GM23338 (cell line): ENCODE measurements at regions not wholly inside any gene's neighbourhood (a gene's known extent, or its start where the extent isn't known, plus 50 kb on each side); places are given as distances from the start of the nearest gene placed in this dataset.

Experiments
- ATAC-seq: fragments of 200-7000 bp; cut with Tn5 transposase; 3 replicates; pipeline ENCODE4 v1.9.1; 2020
- DNase-seq: peaks from one replicate; pipeline ENCODE4 v3.0.0-alpha.2; 2015; ENCODE audit warnings: low spot score
- H2AFZ ChIP-seq: fragments of 200-600 bp; sonication (generic); 2 replicates; pipeline ENCODE4 v1.8.0; 2016; ENCODE audit warnings: antibody characterized with exemption, mild to moderate bottlenecking, moderate library complexity
- H3F3A ChIP-seq: fragments of 200-600 bp; sonication (generic); replicated peaks from 2 replicates; pipeline ENCODE4 v1.8.0; 2017; ENCODE audit warnings: antibody characterized with exemption, mixed run types, low read depth
- H3K27ac ChIP-seq: fragments of 200-600 bp; sonication (generic); 2 replicates; pipeline ENCODE4 v1.6.1; 2016; ENCODE audit warnings: low read depth
- H3K27me3 ChIP-seq: fragments of 200-600 bp; sonication (generic); 2 replicates; pipeline ENCODE4 v1.8.0; 2016; ENCODE audit warnings: mild to moderate bottlenecking, mixed run types, moderate library complexity; ENCODE audit not compliant: insufficient read depth
- H3K36me3 ChIP-seq: fragments of 200-600 bp; sonication (generic); 2 replicates; pipeline ENCODE4 v1.8.0; 2016; ENCODE audit warnings: mild to moderate bottlenecking; ENCODE audit not compliant: insufficient read depth
- H3K4me1 ChIP-seq: fragments of 200-600 bp; sonication (generic); 2 replicates; pipeline ENCODE4 v1.8.0; 2016; ENCODE audit warnings: mild to moderate bottlenecking, moderate library complexity; ENCODE audit not compliant: insufficient read depth
- H3K4me2 ChIP-seq: fragments of 200-600 bp; sonication (generic); 2 replicates; pipeline ENCODE4 v1.7.1; 2017; ENCODE audit warnings: mixed run types
- H3K4me3 ChIP-seq: fragments of 200-600 bp; sonication (generic); 2 replicates; pipeline ENCODE4 v1.6.1; 2016; ENCODE audit warnings: mixed run types
- H3K79me2 ChIP-seq: fragments of 200-600 bp; sonication (generic); replicated peaks from 2 replicates; pipeline ENCODE4 v1.8.0; 2017; ENCODE audit warnings: mild to moderate bottlenecking; ENCODE audit not compliant: insufficient read depth
- H3K9me2 ChIP-seq: fragments of 200-600 bp; sonication (generic); 2 replicates; pipeline ENCODE4 v1.8.0; 2017; ENCODE audit not compliant: insufficient read depth
- H4K20me1 ChIP-seq: fragments of 200-600 bp; sonication (generic); replicated peaks from 2 replicates; pipeline ENCODE4 v1.8.0; 2017; ENCODE audit warnings: mild to moderate bottlenecking; ENCODE audit not compliant: insufficient read depth
- H3K27ac Mint-ChIP-seq: 2 replicates; pipeline ENCODE4 v1.8.0; 2020; ENCODE audit warnings: inconsistent platforms, mild to moderate bottlenecking, moderate library complexity, mixed read lengths
- H3K27me3 Mint-ChIP-seq: 3 replicates; pipeline ENCODE4 v1.8.0; 2022; ENCODE audit warnings: low read depth, mild to moderate bottlenecking, moderate library complexity, mixed read lengths, inconsistent platforms; ENCODE audit not compliant: insufficient read depth, poor library complexity
- H3K36me3 Mint-ChIP-seq: 3 replicates; pipeline ENCODE4 v1.8.0; 2021; ENCODE audit warnings: low read depth, mild to moderate bottlenecking, inconsistent platforms, moderate library complexity, mixed read lengths
- H3K4me1 Mint-ChIP-seq: 3 replicates; pipeline ENCODE4 v1.8.0; 2020; ENCODE audit warnings: mild to moderate bottlenecking, inconsistent platforms, mixed read lengths
- H3K4me3 Mint-ChIP-seq: 3 replicates; pipeline ENCODE4 v1.8.0; 2021; ENCODE audit warnings: moderate library complexity, mild to moderate bottlenecking, inconsistent platforms, mixed read lengths
- H3K9me3 Mint-ChIP-seq: 3 replicates; pipeline ENCODE4 v1.8.0; 2020; ENCODE audit warnings: moderate library complexity, mild to moderate bottlenecking, inconsistent platforms, mixed read lengths
- CREB1 ChIP-seq: fragments of 250-450 bp; sonication (Bioruptor Pico); IDR thresholded peaks from 2 replicates; pipeline ENCODE4 v1.5.0; 2020; ENCODE audit warnings: low read depth, mild to moderate bottlenecking, moderate library complexity
- CTCF ChIP-seq, 2 experiments: fragments of 200-600 bp in 1 of 2; sonication (generic) in 1 of 2; conservative IDR thresholded peaks; 2 replicates each; pipeline versions ENCODE4 v1.5.1 to v1.6.1; 2016 to 2017; ENCODE audit warnings: antibody characterized with exemption in 2 of 2, low read depth in 2 of 2, mild to moderate bottlenecking in 2 of 2, moderate library complexity in 1 of 2
- EZH2 ChIP-seq: fragments of 200-600 bp; sonication (generic); IDR thresholded peaks from one replicate; pipeline ENCODE4 v1.8.0; 2017; ENCODE audit warnings: antibody characterized with exemption, mild to moderate bottlenecking, low read depth; ENCODE audit not compliant: unreplicated experiment
- EZH2phosphoT487 ChIP-seq: fragments of 200-600 bp; sonication (generic); IDR thresholded peaks from one replicate; pipeline ENCODE4 v1.8.1; 2018; ENCODE audit warnings: antibody characterized with exemption; ENCODE audit not compliant: unreplicated experiment
- JUNB ChIP-seq: IDR thresholded peaks from one replicate; pipeline ENCODE4 v1.6.1; 2016; ENCODE audit warnings: antibody characterized with exemption; ENCODE audit not compliant: unreplicated experiment
- NANOG ChIP-seq: IDR thresholded peaks from 2 replicates; pipeline ENCODE4 v1.6.1; 2016; ENCODE audit warnings: antibody characterized with exemption, borderline replicate concordance
- POLR2AphosphoS5 ChIP-seq: IDR thresholded peaks from 2 replicates; pipeline ENCODE4 v1.6.1; 2016; ENCODE audit warnings: antibody characterized with exemption, low read depth
- STAT1 ChIP-seq: IDR thresholded peaks from one replicate; pipeline ENCODE4 v1.6.1; 2016; ENCODE audit warnings: antibody characterized with exemption; ENCODE audit not compliant: unreplicated experiment
- ZNF114 ChIP-seq: fragments of 250-450 bp; sonication (Bioruptor Pico); IDR thresholded peaks from 2 replicates; pipeline ENCODE4 v1.5.0; 2020; ENCODE audit warnings: mild to moderate bottlenecking, moderate library complexity
- ZNF331 ChIP-seq: fragments of 250-450 bp; sonication (Bioruptor Pico); IDR thresholded peaks from 2 replicates; pipeline ENCODE4 v1.5.0; 2020; ENCODE audit warnings: low read depth, mild to moderate bottlenecking, moderate library complexity
- TF ChIP-seq, protein P1 (sequence below): fragments of 250-450 bp; sonication (Bioruptor Pico); IDR thresholded peaks from 2 replicates; pipeline ENCODE4 v1.5.0; 2020; ENCODE audit warnings: mild to moderate bottlenecking, moderate library complexity
- TF ChIP-seq, protein P2 (sequence below): IDR thresholded peaks from 2 replicates; pipeline ENCODE4 v1.6.1; 2016; ENCODE audit warnings: antibody characterized with exemption
- TF ChIP-seq, protein P3 (sequence below): IDR thresholded peaks from one replicate; pipeline ENCODE4 v1.6.1; 2018; ENCODE audit warnings: antibody characterized with exemption; ENCODE audit not compliant: unreplicated experiment

DNA sequence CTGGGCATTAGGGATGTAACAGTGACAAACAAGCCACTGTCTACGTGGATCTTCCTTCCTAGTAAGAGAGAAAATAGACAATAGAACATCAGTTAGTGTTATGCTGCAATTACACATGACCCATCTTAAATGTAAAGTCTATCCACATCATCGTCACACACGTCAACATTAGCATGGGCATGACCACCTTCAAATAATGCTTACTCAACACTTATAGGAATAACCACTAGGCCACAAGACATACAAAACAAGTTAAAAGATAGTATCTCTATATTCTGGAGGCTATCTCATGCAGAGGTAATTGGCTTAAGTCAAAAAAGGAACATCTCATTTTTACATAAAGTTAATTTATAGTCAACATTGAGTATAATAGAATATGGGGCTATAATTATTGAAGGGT lies 156.5 kb downstream of the MOXD1 start:
- H3K4me3 ChIP-seq = no peak overlapping the region
- no peaks in the 10 kb centered on the region for H3K4me1 ChIP-seq
- H3K27me3 ChIP-seq = no peaks in the 10 kb centered on the region
- Mint-ChIP-seq H3K4me1 (no peaks in the 10 kb centered on the region; the same call in 1 of the 3 replicates), H3K9me3 (no peaks in the 10 kb centered on the region), H3K36me3 (no peaks in the 10 kb centered on the region), H3K27me3 (no peaks in the 10 kb centered on the region), H3K4me3 (no peak overlapping the region), H3K27ac (no peak overlapping the region)
- DNase-seq (no peak), ATAC-seq (no peak)
- peaks cover 9% of the 10 kb centered on the region for H3K9me2 ChIP-seq
- no peak overlapping the region for H2AFZ ChIP-seq
- H3K27ac ChIP-seq = no peak overlapping the region
- no peaks in the 10 kb centered on the region for H3F3A ChIP-seq
- no peak overlapping the region for H3K4me2 ChIP-seq
- H3K79me2 ChIP-seq = no peaks in the 10 kb centered on the region
- TF ChIP-seq STAT1 (no peak), NANOG (no peak), EZH2phosphoT487 (no peak), EZH2 (no peak), CREB1 (CRISPR knock-in tag) (no peak), JUNB (no peak), CTCF (conservative IDR thresholded peaks at IDR 0.05; ENCODE audit: low read depth in 2 of 2) (no peak), ZNF331 (CRISPR knock-in tag) (no peak), POLR2AphosphoS5 (no peak), ZNF114 (no peak)
- TF ChIP-seq, protein P1, sequence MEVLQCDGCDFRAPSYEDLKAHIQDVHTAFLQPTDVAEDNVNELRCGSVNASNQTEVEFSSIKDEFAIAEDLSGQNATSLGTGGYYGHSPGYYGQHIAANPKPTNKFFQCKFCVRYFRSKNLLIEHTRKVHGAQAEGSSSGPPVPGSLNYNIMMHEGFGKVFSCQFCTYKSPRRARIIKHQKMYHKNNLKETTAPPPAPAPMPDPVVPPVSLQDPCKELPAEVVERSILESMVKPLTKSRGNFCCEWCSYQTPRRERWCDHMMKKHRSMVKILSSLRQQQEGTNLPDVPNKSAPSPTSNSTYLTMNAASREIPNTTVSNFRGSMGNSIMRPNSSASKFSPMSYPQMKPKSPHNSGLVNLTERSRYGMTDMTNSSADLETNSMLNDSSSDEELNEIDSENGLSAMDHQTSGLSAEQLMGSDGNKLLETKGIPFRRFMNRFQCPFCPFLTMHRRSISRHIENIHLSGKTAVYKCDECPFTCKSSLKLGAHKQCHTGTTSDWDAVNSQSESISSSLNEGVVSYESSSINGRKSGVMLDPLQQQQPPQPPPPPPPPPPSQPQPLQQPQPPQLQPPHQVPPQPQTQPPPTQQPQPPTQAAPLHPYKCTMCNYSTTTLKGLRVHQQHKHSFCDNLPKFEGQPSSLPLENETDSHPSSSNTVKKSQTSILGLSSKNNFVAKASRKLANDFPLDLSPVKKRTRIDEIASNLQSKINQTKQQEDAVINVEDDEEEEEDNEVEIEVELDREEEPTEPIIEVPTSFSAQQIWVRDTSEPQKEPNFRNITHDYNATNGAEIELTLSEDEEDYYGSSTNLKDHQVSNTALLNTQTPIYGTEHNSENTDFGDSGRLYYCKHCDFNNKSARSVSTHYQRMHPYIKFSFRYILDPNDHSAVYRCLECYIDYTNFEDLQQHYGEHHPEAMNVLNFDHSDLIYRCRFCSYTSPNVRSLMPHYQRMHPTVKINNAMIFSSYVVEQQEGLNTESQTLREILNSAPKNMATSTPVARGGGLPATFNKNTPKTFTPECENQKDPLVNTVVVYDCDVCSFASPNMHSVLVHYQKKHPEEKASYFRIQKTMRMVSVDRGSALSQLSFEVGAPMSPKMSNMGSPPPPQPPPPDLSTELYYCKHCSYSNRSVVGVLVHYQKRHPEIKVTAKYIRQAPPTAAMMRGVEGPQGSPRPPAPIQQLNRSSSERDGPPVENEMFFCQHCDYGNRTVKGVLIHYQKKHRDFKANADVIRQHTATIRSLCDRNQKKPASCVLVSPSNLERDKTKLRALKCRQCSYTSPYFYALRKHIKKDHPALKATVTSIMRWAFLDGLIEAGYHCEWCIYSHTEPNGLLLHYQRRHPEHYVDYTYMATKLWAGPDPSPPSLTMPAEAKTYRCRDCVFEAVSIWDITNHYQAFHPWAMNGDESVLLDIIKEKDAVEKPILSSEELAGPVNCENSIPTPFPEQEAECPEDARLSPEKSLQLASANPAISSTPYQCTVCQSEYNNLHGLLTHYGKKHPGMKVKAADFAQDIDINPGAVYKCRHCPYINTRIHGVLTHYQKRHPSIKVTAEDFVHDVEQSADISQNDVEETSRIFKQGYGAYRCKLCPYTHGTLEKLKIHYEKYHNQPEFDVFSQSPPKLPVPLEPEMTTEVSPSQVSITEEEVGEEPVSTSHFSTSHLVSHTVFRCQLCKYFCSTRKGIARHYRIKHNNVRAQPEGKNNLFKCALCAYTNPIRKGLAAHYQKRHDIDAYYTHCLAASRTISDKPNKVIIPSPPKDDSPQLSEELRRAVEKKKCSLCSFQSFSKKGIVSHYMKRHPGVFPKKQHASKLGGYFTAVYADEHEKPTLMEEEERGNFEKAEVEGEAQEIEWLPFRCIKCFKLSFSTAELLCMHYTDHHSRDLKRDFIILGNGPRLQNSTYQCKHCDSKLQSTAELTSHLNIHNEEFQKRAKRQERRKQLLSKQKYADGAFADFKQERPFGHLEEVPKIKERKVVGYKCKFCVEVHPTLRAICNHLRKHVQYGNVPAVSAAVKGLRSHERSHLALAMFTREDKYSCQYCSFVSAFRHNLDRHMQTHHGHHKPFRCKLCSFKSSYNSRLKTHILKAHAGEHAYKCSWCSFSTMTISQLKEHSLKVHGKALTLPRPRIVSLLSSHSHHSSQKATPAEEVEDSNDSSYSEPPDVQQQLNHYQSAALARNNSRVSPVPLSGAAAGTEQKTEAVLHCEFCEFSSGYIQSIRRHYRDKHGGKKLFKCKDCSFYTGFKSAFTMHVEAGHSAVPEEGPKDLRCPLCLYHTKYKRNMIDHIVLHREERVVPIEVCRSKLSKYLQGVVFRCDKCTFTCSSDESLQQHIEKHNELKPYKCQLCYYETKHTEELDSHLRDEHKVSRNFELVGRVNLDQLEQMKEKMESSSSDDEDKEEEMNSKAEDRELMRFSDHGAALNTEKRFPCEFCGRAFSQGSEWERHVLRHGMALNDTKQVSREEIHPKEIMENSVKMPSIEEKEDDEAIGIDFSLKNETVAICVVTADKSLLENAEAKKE (CRISPR knock-in tag) = no peak
- TF ChIP-seq, protein P2, sequence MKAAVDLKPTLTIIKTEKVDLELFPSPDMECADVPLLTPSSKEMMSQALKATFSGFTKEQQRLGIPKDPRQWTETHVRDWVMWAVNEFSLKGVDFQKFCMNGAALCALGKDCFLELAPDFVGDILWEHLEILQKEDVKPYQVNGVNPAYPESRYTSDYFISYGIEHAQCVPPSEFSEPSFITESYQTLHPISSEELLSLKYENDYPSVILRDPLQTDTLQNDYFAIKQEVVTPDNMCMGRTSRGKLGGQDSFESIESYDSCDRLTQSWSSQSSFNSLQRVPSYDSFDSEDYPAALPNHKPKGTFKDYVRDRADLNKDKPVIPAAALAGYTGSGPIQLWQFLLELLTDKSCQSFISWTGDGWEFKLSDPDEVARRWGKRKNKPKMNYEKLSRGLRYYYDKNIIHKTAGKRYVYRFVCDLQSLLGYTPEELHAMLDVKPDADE = no peak
- TF ChIP-seq, protein P3, sequence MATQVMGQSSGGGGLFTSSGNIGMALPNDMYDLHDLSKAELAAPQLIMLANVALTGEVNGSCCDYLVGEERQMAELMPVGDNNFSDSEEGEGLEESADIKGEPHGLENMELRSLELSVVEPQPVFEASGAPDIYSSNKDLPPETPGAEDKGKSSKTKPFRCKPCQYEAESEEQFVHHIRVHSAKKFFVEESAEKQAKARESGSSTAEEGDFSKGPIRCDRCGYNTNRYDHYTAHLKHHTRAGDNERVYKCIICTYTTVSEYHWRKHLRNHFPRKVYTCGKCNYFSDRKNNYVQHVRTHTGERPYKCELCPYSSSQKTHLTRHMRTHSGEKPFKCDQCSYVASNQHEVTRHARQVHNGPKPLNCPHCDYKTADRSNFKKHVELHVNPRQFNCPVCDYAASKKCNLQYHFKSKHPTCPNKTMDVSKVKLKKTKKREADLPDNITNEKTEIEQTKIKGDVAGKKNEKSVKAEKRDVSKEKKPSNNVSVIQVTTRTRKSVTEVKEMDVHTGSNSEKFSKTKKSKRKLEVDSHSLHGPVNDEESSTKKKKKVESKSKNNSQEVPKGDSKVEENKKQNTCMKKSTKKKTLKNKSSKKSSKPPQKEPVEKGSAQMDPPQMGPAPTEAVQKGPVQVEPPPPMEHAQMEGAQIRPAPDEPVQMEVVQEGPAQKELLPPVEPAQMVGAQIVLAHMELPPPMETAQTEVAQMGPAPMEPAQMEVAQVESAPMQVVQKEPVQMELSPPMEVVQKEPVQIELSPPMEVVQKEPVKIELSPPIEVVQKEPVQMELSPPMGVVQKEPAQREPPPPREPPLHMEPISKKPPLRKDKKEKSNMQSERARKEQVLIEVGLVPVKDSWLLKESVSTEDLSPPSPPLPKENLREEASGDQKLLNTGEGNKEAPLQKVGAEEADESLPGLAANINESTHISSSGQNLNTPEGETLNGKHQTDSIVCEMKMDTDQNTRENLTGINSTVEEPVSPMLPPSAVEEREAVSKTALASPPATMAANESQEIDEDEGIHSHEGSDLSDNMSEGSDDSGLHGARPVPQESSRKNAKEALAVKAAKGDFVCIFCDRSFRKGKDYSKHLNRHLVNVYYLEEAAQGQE = no peak
- H4K20me1 ChIP-seq = no peaks in the 10 kb centered on the region
- H3K36me3 ChIP-seq = no peaks in the 10 kb centered on the region
